RWPE1 (cell line): ENCODE measurements at regions not wholly inside any gene's neighbourhood (a gene's known extent, or its start where the extent isn't known, plus 50 kb on each side); places are given as distances from the start of the nearest gene placed in this dataset.
A peak's percentile ranks its signal among the peaks of the same experiment; 100 is the strongest.

Source experiments
- CTCF ChIA-PET: fragments of 350-600 bp; sonication (Branson Sonifier 250); formaldehyde crosslinking; extraction: SDS; loops from one replicate; lab custom pipeline; 2021; lab: Yijun Ruan, JAX
- POLR2A ChIA-PET: fragments of 400-600 bp; formaldehyde crosslinking; extraction: SDS; loops from one replicate; lab custom pipeline; 2020; ENCODE audit warnings: antibody characterized with exemption; ENCODE audit not compliant: low non-redundant PET; lab: Yijun Ruan, JAX
- DNase-seq: peaks from one replicate; pipeline ENCODE4 v3.0.0; 2012; ENCODE audit warnings: low spot score
- H3K27ac ChIP-seq: fragments of 450-650 bp; 2 replicates; pipeline ENCODE4 v1.5.1; 2017
- TF ChIP-seq, protein P1 (sequence below): fragments of 450-650 bp; conservative IDR thresholded peaks from 2 replicates; pipeline ENCODE4 v1.5.1; 2017; ENCODE audit warnings: low read depth, mild to moderate bottlenecking

- TF ChIP-seq, protein P1, sequence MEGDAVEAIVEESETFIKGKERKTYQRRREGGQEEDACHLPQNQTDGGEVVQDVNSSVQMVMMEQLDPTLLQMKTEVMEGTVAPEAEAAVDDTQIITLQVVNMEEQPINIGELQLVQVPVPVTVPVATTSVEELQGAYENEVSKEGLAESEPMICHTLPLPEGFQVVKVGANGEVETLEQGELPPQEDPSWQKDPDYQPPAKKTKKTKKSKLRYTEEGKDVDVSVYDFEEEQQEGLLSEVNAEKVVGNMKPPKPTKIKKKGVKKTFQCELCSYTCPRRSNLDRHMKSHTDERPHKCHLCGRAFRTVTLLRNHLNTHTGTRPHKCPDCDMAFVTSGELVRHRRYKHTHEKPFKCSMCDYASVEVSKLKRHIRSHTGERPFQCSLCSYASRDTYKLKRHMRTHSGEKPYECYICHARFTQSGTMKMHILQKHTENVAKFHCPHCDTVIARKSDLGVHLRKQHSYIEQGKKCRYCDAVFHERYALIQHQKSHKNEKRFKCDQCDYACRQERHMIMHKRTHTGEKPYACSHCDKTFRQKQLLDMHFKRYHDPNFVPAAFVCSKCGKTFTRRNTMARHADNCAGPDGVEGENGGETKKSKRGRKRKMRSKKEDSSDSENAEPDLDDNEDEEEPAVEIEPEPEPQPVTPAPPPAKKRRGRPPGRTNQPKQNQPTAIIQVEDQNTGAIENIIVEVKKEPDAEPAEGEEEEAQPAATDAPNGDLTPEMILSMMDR: no peak
- DNase-seq: peak; percentile 4
- CTCF ChIA-PET: no interaction called here
- H3K27ac ChIP-seq: no peak overlapping the region
- POLR2A ChIA-PET: no interaction called here
These were observed 209.2 kb downstream of the GLUD2 start for GRCh38 chrX:121256647-121257046.

GRCh38 chrX:121258545-121258944 is 211.1 kb downstream of the GLUD2 start:
- ChIA-PET CTCF (no interaction called here), POLR2A (no interaction called here)
- no peak for DNase-seq
- no peak overlapping the region for H3K27ac ChIP-seq
- TF ChIP-seq, protein P1: no peak

- TF ChIP-seq, protein P1: no peak
- CTCF ChIA-PET: no interaction called here
- DNase-seq: no peak
- POLR2A ChIA-PET: no interaction called here
- H3K27ac ChIP-seq: no peak overlapping the region
These were observed 211.8 kb downstream of the GLUD2 start for GRCh38 chrX:121259170-121259569.

- H3K27ac ChIP-seq: no peak overlapping the region
- POLR2A ChIA-PET: no interaction called here
- no peak for DNase-seq
- CTCF ChIA-PET: no interaction called here
- TF ChIP-seq, protein P1: no peak
These were observed 213.3 kb downstream of the GLUD2 start for GRCh38 chrX:121260596-121261240.

DNA sequence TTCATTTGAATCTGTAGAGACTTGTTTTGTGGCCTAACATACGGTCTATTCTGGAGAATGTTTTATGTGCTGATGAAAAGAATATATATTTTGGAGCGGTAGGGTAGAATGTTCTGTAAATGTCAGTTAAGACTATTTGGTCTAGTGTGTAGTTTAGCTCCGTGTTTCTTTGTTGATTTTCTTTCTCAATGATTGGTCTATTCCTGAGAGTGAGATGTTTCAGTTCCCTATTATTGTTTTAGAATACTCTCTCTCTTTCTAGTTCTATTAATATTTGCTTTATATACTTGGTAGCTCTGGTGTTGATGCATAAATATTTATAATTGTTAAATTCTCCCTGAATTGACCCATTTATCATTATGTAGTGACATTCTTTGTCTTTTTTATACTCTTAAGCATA is 236.5 kb downstream of the GLUD2 start:
- TF ChIP-seq, protein P1: no peak
- no peak overlapping the region for H3K27ac ChIP-seq
- CTCF ChIA-PET: no interaction called here
- no peak for DNase-seq
- POLR2A ChIA-PET: no interaction called here

- DNase-seq: no peak
- ChIA-PET POLR2A (no interaction called here), CTCF (no interaction called here)
- no peak overlapping the region for H3K27ac ChIP-seq
- TF ChIP-seq, protein P1: no peak
These were observed 251.1 kb downstream of the GLUD2 start for GRCh38 chrX:121298499-121298898.
